Loucy (cell line): ENCODE measurements at regions not wholly inside any gene's neighbourhood (a gene's known extent, or its start where the extent isn't known, plus 50 kb on each side); places are given as distances from the start of the nearest gene placed in this dataset.
"Not testable (repeated sequence)": the region's sequence is repeated elsewhere in the genome, so short reads cannot be mapped to it uniquely, and the experiment has no call there.

Source experiments
- CTCF ChIP-seq: fragments of 200-600 bp; sonication (generic); conservative IDR thresholded peaks from 2 replicates; pipeline ENCODE4 v1.5.1; 2014; ENCODE audit warnings: mild to moderate bottlenecking, antibody characterized with exemption, low read length
- EZH2phosphoT487 ChIP-seq: fragments of 200-600 bp; IDR thresholded peaks from 2 replicates; pipeline ENCODE4 v1.6.1; 2018; ENCODE audit warnings: antibody characterized with exemption, mild to moderate bottlenecking, moderate library complexity, borderline replicate concordance

- TF ChIP-seq CTCF, EZH2phosphoT487: not testable (repeated sequence)
Observed at GRCh38 chr2:87494846-87495245, 253.0 kb upstream of the PLGLB2 start.
